Caco-2 (cell line): ENCODE measurements at regions not wholly inside any gene's neighbourhood (a gene's known extent, or its start where the extent isn't known, plus 50 kb on each side); places are given as distances from the start of the nearest gene placed in this dataset.
"Not testable (repeated sequence)": the region's sequence is repeated elsewhere in the genome, so short reads cannot be mapped to it uniquely, and the experiment has no call there.

Experiments
- BruUV-seq: library from RNA; stranded (reverse); fragments of 400-500 nt; replicated peaks from 2 replicates; lab custom pipeline; 2021; lab: Mats Ljungman, UMichigan
- CTCF ChIA-PET: fragments of 300-600 bp; sonication (Branson Sonifier 250); formaldehyde crosslinking; loops from one replicate; lab custom pipeline; 2022; ENCODE audit warnings: antibody characterized with exemption; lab: Charles Lee
- POLR2A ChIA-PET: fragments of 300-600 bp; sonication (Branson Sonifier 250); formaldehyde crosslinking; loops from one replicate; lab custom pipeline; 2022; ENCODE audit warnings: antibody characterized with exemption; lab: Charles Lee
- DNase-seq, 2 experiments: peaks; one replicate each; pipeline versions ENCODE4 v3.0.0 to v3.0.0-alpha.2; 2020 to 2022
- H3K27me3 ChIP-seq: replicated peaks from 2 replicates; pipeline ENCODE4 v1.6.0; 2011; ENCODE audit warnings: low read length; ENCODE audit not compliant: control insufficient read depth, insufficient read depth
- H3K36me3 ChIP-seq: 2 replicates; pipeline ENCODE4 v1.5.1; 2011; ENCODE audit warnings: low read length; ENCODE audit not compliant: control insufficient read depth, insufficient read depth
- H3K4me1 ChIP-seq: fragments of 250-450 bp; sonication (Bioruptor Pico); 2 replicates; pipeline ENCODE4 v1.5.1; 2020; ENCODE audit warnings: mild to moderate bottlenecking
- H3K4me3 ChIP-seq: 2 replicates; pipeline ENCODE4 v1.5.1; 2011; ENCODE audit warnings: low read depth, mild to moderate bottlenecking, control low read depth, low read length
- H3K9me3 ChIP-seq: fragments of 250-450 bp; sonication (Bioruptor Pico); 2 replicates; pipeline ENCODE4 v1.5.1; 2020; ENCODE audit warnings: mild to moderate bottlenecking, moderate library complexity
- H3K27ac Mint-ChIP-seq: one replicate; pipeline ENCODE4 v1.8.0; 2022; ENCODE audit warnings: mixed read lengths; ENCODE audit not compliant: unreplicated experiment
- H3K27me3 Mint-ChIP-seq: one replicate; pipeline ENCODE4 v1.8.0; 2022; ENCODE audit warnings: mixed read lengths; ENCODE audit not compliant: insufficient read depth, unreplicated experiment
- H3K36me3 Mint-ChIP-seq: one replicate; pipeline ENCODE4 v1.8.0; 2022; ENCODE audit warnings: mild to moderate bottlenecking, mixed read lengths; ENCODE audit not compliant: insufficient read depth, unreplicated experiment
- H3K4me1 Mint-ChIP-seq: one replicate; pipeline ENCODE4 v1.8.0; 2022; ENCODE audit warnings: low read depth, mixed read lengths; ENCODE audit not compliant: unreplicated experiment
- H3K4me3 Mint-ChIP-seq: one replicate; pipeline ENCODE4 v1.8.0; 2022; ENCODE audit warnings: mild to moderate bottlenecking, moderate library complexity, mixed read lengths; ENCODE audit not compliant: unreplicated experiment
- H3K9me3 Mint-ChIP-seq: one replicate; pipeline ENCODE4 v1.8.0; 2022; ENCODE audit warnings: mixed read lengths; ENCODE audit not compliant: unreplicated experiment
- intact Hi-C: fragments of 100-400 bp; cut with micrococcal nuclease; formaldehyde crosslinking; loops from one replicate; pipeline ENCODE4 v1.10.0; 2022; ENCODE audit not compliant: unreplicated experiment
- TF ChIP-seq, protein P1 (sequence below), 2 experiments: fragments of 200-600 bp in 1 of 2; IDR thresholded peaks; 1 replicate in 1 of 2; 2 replicates in 1 of 2; pipeline versions ENCODE4 v1.5.1 to v1.8.0; 2011 to 2022; ENCODE audit warnings: antibody characterized with exemption in 1 of 2, control low read depth in 1 of 2, inconsistent platforms in 1 of 2, low read depth in 1 of 2, low read length in 1 of 2, mild to moderate bottlenecking in 1 of 2, moderate library complexity in 1 of 2; ENCODE audit not compliant: insufficient read depth in 1 of 2, severe bottlenecking in 1 of 2, unreplicated experiment in 1 of 2

- H3K27ac Mint-ChIP-seq: no peak overlapping the region
- no TSS peak for BruUV-seq
Measured at GRCh38 chr2:113334147-113334546, 55.4 kb upstream of the PAX8 start.

GRCh38 chr2:113333735-113334134 lies 55.0 kb upstream of the PAX8 start:
- intact Hi-C loops, H3K9me3 ChIP-seq, H3K27ac Mint-ChIP-seq, CTCF ChIA-PET, DNase-seq, H3K27me3 Mint-ChIP-seq, BruUV-seq, H3K36me3 ChIP-seq, H3K4me1 ChIP-seq, H3K4me3 Mint-ChIP-seq, H3K36me3 Mint-ChIP-seq, POLR2A ChIA-PET, H3K4me3 ChIP-seq, H3K27me3 ChIP-seq, H3K9me3 Mint-ChIP-seq: not testable (repeated sequence)
- peaks cover 19% of the 10 kb centered on the region for H3K4me1 Mint-ChIP-seq

More at GRCh38 chr2:113334147-113334546, 55.4 kb upstream of the PAX8 start:
- Histone ChIP-seq H3K4me3 (no peak overlapping the region), H3K27me3 (no peaks in the 10 kb centered on the region), H3K36me3 (no peaks in the 10 kb centered on the region; the same call in 1 of the 2 replicates), H3K9me3 (no peaks in the 10 kb centered on the region), H3K4me1 (peaks cover 5% of the 10 kb centered on the region)
- ChIA-PET POLR2A (no interaction called here), CTCF (no interaction called here)
- TF ChIP-seq, protein P1, sequence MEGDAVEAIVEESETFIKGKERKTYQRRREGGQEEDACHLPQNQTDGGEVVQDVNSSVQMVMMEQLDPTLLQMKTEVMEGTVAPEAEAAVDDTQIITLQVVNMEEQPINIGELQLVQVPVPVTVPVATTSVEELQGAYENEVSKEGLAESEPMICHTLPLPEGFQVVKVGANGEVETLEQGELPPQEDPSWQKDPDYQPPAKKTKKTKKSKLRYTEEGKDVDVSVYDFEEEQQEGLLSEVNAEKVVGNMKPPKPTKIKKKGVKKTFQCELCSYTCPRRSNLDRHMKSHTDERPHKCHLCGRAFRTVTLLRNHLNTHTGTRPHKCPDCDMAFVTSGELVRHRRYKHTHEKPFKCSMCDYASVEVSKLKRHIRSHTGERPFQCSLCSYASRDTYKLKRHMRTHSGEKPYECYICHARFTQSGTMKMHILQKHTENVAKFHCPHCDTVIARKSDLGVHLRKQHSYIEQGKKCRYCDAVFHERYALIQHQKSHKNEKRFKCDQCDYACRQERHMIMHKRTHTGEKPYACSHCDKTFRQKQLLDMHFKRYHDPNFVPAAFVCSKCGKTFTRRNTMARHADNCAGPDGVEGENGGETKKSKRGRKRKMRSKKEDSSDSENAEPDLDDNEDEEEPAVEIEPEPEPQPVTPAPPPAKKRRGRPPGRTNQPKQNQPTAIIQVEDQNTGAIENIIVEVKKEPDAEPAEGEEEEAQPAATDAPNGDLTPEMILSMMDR (IDR thresholded peaks at IDR 0.05; ENCODE audit: insufficient read depth in 1 of 2, low read depth in 1 of 2, low read length in 1 of 2, severe bottlenecking in 1 of 2, unreplicated experiment in 1 of 2): no peak
- intact Hi-C loops: no loop called here
- no peak for DNase-seq
- Mint-ChIP-seq H3K9me3 (no peaks in the 10 kb centered on the region), H3K4me3 (no peak overlapping the region), H3K27me3 (no peaks in the 10 kb centered on the region), H3K4me1 (peaks cover 16% of the 10 kb centered on the region), H3K36me3 (no peaks in the 10 kb centered on the region)

DNA sequence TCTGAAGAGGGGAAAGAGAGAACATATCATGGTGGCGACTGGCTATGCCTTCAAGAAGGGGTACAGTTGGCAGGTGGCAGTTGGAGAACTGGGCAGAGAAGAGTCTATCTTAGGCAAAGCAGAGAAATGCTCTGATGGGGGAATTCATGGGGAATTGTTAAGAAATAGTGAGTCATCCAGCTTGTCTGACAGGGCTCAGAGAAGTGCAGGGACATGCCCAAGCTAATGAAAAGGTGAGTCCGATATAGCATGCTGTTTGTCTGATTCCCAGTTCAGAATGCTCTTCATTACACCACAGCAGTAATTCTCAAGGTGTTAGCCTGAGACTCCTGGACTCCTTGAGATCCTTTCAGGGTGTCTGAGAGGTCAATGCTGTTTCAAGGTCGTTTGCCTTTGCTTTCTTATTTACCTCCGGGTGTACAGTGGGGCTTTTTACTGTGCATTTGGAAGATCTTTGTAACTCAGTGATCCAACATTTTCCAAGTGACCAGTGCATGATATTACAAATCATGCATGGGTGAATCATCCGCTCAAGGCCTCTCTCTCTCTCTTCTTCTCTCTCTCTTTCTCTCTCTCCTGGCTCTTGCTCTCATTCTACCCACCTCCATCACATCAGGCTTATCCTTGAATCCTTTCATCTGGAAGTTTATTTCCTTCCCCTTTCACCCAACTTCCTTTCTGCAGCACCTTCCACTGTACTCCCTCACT lies 51.5 kb upstream of the PAX8 start:
- CTCF ChIA-PET, DNase-seq, H3K4me3 Mint-ChIP-seq, H3K27me3 Mint-ChIP-seq, H3K4me3 ChIP-seq, H3K36me3 ChIP-seq, H3K36me3 Mint-ChIP-seq, intact Hi-C loops, H3K9me3 Mint-ChIP-seq, H3K27me3 ChIP-seq, BruUV-seq, H3K9me3 ChIP-seq, POLR2A ChIA-PET: not testable (repeated sequence)
- H3K4me1 Mint-ChIP-seq: peaks cover 35% of the 10 kb centered on the region
- H3K27ac Mint-ChIP-seq: peak overlapping the region; percentile 80
- H3K4me1 ChIP-seq: peaks cover 21% of the 10 kb centered on the region

DNA sequence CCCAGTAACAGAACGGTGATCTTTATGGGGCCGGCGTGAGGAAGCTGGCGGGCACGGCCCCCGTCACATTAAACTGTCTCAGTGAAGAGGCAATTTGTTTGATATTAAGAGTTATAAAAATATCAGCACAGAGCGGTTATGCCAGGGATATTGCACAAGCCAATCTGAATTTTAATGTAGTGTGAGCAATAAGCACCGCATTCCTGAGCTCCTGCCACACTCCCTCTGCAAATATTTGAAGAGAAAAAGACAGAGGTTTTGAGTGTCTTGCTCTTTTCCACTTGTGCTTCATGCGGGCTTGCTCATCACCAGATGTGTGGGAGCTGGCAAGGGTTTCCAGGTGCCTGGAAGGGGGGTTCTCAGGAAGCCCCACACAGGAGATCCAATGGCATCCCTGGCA lies 50.3 kb upstream of the PAX8 start:
- CTCF ChIA-PET: interaction anchor here (0.7 to 1.1 kb wide), 2 partner anchors 37 to 631 kb away, joined by 3 read pairs; no protein-coding TSS in a partner anchor
- H3K27ac Mint-ChIP-seq: peak overlapping the region; percentile 80
- POLR2A ChIA-PET, H3K9me3 Mint-ChIP-seq, H3K4me3 ChIP-seq, H3K27me3 ChIP-seq, H3K36me3 Mint-ChIP-seq, H3K27me3 Mint-ChIP-seq, H3K9me3 ChIP-seq, H3K36me3 ChIP-seq, BruUV-seq, DNase-seq: not testable (repeated sequence)
- H3K4me1 ChIP-seq: peaks cover 21% of the 10 kb centered on the region
- intact Hi-C loops: loop anchor here (1.0 kb wide), 1 partner anchor 41 kb away; no protein-coding TSS in a partner anchor
- H3K4me1 Mint-ChIP-seq: peaks cover 43% of the 10 kb centered on the region
- H3K4me3 Mint-ChIP-seq: peak overlapping the region; percentile 26

DNA sequence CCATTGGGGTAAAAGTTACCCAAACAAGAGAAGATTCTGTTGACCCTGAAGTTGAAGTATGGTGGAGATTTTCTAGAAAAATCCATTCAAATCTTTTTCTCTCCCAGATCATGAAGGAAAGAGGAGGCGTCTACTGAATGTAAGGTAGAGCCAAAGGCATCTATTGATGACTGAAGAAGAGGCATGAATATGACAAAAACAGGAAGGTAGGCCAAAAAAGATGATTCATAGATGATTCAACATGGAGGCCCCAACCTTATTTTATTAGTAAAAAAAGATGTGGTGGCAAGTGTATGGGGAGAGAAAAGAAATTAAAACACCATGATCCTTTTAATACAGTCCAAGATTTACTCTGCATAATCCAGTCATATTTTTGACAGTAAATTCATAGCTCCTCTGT lies 49.9 kb upstream of the PAX8 start:
- Mint-ChIP-seq H3K4me1 (peaks cover 43% of the 10 kb centered on the region), H3K27ac (peak overlapping the region; percentile 34), H3K4me3 (peak overlapping the region; percentile 19)
- H3K9me3 ChIP-seq, POLR2A ChIA-PET, H3K27me3 ChIP-seq, H3K36me3 ChIP-seq, H3K4me3 ChIP-seq, H3K36me3 Mint-ChIP-seq, H3K9me3 Mint-ChIP-seq, BruUV-seq, DNase-seq, H3K27me3 Mint-ChIP-seq: not testable (repeated sequence)
- H3K4me1 ChIP-seq: peaks cover 21% of the 10 kb centered on the region
- CTCF ChIA-PET: interaction anchor here (1.1 kb wide), 1 partner anchor 36 kb away, joined by 3 read pairs; no protein-coding TSS in a partner anchor
- intact Hi-C loops: loop anchor here (1.0 kb wide), 1 partner anchor 42 kb away; no protein-coding TSS in a partner anchor
